ENCODE measurements at regions not wholly inside any gene's neighbourhood (a gene's known extent, or its start where the extent isn't known, plus 50 kb on each side); places are given as distances from the start of the nearest gene placed in this dataset.

- Histone ChIP-seq H3K9me3 (ENCODE audit: control extremely low read depth in 1 of 5, control insufficient read depth in 4 of 5, insufficient read depth in 2 of 5, low read depth in 1 of 5, low read length in 4 of 5) (no peaks in the 10 kb centered on the region), H3K27ac (ENCODE audit: insufficient read depth in 1 of 2, low read depth in 1 of 2, low read length in 2 of 2, poor library complexity in 1 of 2, severe bottlenecking in 2 of 2) (no peak overlapping the region), H3K4me3 (ENCODE audit: control insufficient read depth in 1 of 7, extremely low read depth in 1 of 7, insufficient read depth in 4 of 7, low read depth in 2 of 7, low read length in 6 of 7) (peak overlapping the region in 1 of 7 experiments; percentile 26), H3K27me3 (replicated peaks in 2 of 5; ENCODE audit: control insufficient read depth in 4 of 5, insufficient read depth in 5 of 5, low read length in 4 of 5) (peaks cover 0 to 2% (median 0%) of the 10 kb centered on the region in 5 experiments), H3K36me3 (ENCODE audit: control insufficient read depth in 4 of 4, insufficient read depth in 4 of 4, low read length in 3 of 4) (no peaks in the 10 kb centered on the region), H3K4me1 (ENCODE audit: control extremely low read depth in 1 of 4, control insufficient read depth in 4 of 4, insufficient read depth in 4 of 4, low read length in 3 of 4) (peaks cover 3 to 45% (median 21%) of the 10 kb centered on the region in 4 experiments)
- WGBS (ENCODE audit: insufficient coverage), result 61% methylated on average over 6 of the region's 7 CpGs
- ChIA-PET CTCF (interaction anchor here (0.7 to 1.6 kb wide), 6 partner anchors 9 to 539 kb away, joined by 3 to 7 read pairs (median 4); no protein-coding TSS in a partner anchor), POLR2A (no interaction called here)
- peak in 2 of 3 donors; percentile 69 to 74 for DNase-seq
Observed at GRCh38 chr10:62618576-62619412, 185.7 kb upstream of the ADO start.

GRCh38 chr10:62619413-62619738 lies 185.1 kb upstream of the ADO start:
- Histone ChIP-seq H3K27ac (ENCODE audit: insufficient read depth in 1 of 2, low read depth in 1 of 2, low read length in 2 of 2, poor library complexity in 1 of 2, severe bottlenecking in 2 of 2) (no peak overlapping the region), H3K27me3 (replicated peaks in 2 of 5; ENCODE audit: control insufficient read depth in 4 of 5, insufficient read depth in 5 of 5, low read length in 4 of 5) (peaks cover 0 to 2% (median 0%) of the 10 kb centered on the region in 5 experiments), H3K4me1 (ENCODE audit: control extremely low read depth in 1 of 4, control insufficient read depth in 4 of 4, insufficient read depth in 4 of 4, low read length in 3 of 4) (peaks cover 3 to 45% (median 21%) of the 10 kb centered on the region in 4 experiments), H3K9me3 (ENCODE audit: control extremely low read depth in 1 of 5, control insufficient read depth in 4 of 5, insufficient read depth in 2 of 5, low read depth in 1 of 5, low read length in 4 of 5) (no peaks in the 10 kb centered on the region), H3K36me3 (ENCODE audit: control insufficient read depth in 4 of 4, insufficient read depth in 4 of 4, low read length in 3 of 4) (no peaks in the 10 kb centered on the region), H3K4me3 (ENCODE audit: control insufficient read depth in 1 of 7, extremely low read depth in 1 of 7, insufficient read depth in 4 of 7, low read depth in 2 of 7, low read length in 6 of 7) (no peak overlapping the region)
- CTCF ChIA-PET, result interaction anchor here (0.8 to 1.9 kb wide), 5 partner anchors 10 to 224 kb away, joined by 3 to 7 read pairs (median 5); no protein-coding TSS in a partner anchor
- DNase-seq, result peak in 2 of 3 donors; percentile 47 to 48
- no CpG with 5 or more reads among the region's 2 CpGs for WGBS (ENCODE audit: insufficient coverage)
- POLR2A ChIA-PET, result no interaction called here

GRCh38 chr10:62620491-62620890 lies 184.0 kb upstream of the ADO start:
- Histone ChIP-seq H3K27me3 (replicated peaks in 2 of 5; ENCODE audit: control insufficient read depth in 4 of 5, insufficient read depth in 5 of 5, low read length in 4 of 5) (peaks cover 0 to 2% (median 0%) of the 10 kb centered on the region in 5 experiments), H3K36me3 (ENCODE audit: control insufficient read depth in 4 of 4, insufficient read depth in 4 of 4, low read length in 3 of 4) (no peaks in the 10 kb centered on the region), H3K9me3 (ENCODE audit: control extremely low read depth in 1 of 5, control insufficient read depth in 4 of 5, insufficient read depth in 2 of 5, low read depth in 1 of 5, low read length in 4 of 5) (no peaks in the 10 kb centered on the region), H3K4me1 (ENCODE audit: control extremely low read depth in 1 of 4, control insufficient read depth in 4 of 4, insufficient read depth in 4 of 4, low read length in 3 of 4) (peaks cover 3 to 45% (median 21%) of the 10 kb centered on the region in 4 experiments), H3K4me3 (ENCODE audit: control insufficient read depth in 1 of 7, extremely low read depth in 1 of 7, insufficient read depth in 4 of 7, low read depth in 2 of 7, low read length in 6 of 7) (no peak overlapping the region), H3K27ac (ENCODE audit: insufficient read depth in 1 of 2, low read depth in 1 of 2, low read length in 2 of 2, poor library complexity in 1 of 2, severe bottlenecking in 2 of 2) (no peak overlapping the region)
- DNase-seq, result peak in 2 of 3 donors; percentile 61 to 62
- POLR2A ChIA-PET, result no interaction called here
- CTCF ChIA-PET, result interaction anchor here (1.6 to 1.9 kb wide), 2 partner anchors 11 to 223 kb away, joined by 4 to 5 read pairs; no protein-coding TSS in a partner anchor
- 100% methylated on average over 1 of the region's 2 CpGs for WGBS (ENCODE audit: insufficient coverage)

GRCh38 chr10:62623223-62623622 lies 181.3 kb upstream of the ADO start:
- no peak for DNase-seq
- Histone ChIP-seq H3K36me3 (ENCODE audit: control insufficient read depth in 4 of 4, insufficient read depth in 4 of 4, low read length in 3 of 4) (no peaks in the 10 kb centered on the region), H3K27me3 (replicated peaks in 2 of 5; ENCODE audit: control insufficient read depth in 4 of 5, insufficient read depth in 5 of 5, low read length in 4 of 5) (peaks cover 0 to 2% (median 0%) of the 10 kb centered on the region in 5 experiments), H3K4me3 (ENCODE audit: control insufficient read depth in 1 of 7, extremely low read depth in 1 of 7, insufficient read depth in 4 of 7, low read depth in 2 of 7, low read length in 6 of 7) (no peak overlapping the region), H3K9me3 (ENCODE audit: control extremely low read depth in 1 of 5, control insufficient read depth in 4 of 5, insufficient read depth in 2 of 5, low read depth in 1 of 5, low read length in 4 of 5) (no peaks in the 10 kb centered on the region), H3K27ac (ENCODE audit: insufficient read depth in 1 of 2, low read depth in 1 of 2, low read length in 2 of 2, poor library complexity in 1 of 2, severe bottlenecking in 2 of 2) (no peak overlapping the region), H3K4me1 (ENCODE audit: control extremely low read depth in 1 of 4, control insufficient read depth in 4 of 4, insufficient read depth in 4 of 4, low read length in 3 of 4) (peaks cover 0 to 30% (median 13%) of the 10 kb centered on the region in 4 experiments)
- ChIA-PET POLR2A (no interaction called here), CTCF (interaction anchor here (1.0 to 1.6 kb wide), 5 partner anchors 10 to 194 kb away, joined by 3 to 5 read pairs (median 3); no protein-coding TSS in a partner anchor)
- WGBS (ENCODE audit: insufficient coverage), result 85% methylated on average over 7 of the region's 7 CpGs

GRCh38 chr10:62625484-62625883 lies 179.0 kb upstream of the ADO start:
- ChIA-PET CTCF (interaction anchor here (1.0 kb wide), 1 partner anchor 14 kb away, joined by 3 read pairs; no protein-coding TSS in a partner anchor), POLR2A (no interaction called here)
- no CpG with 5 or more reads among the region's 2 CpGs for WGBS (ENCODE audit: insufficient coverage)
- Histone ChIP-seq H3K4me3 (ENCODE audit: control insufficient read depth in 1 of 7, extremely low read depth in 1 of 7, insufficient read depth in 4 of 7, low read depth in 2 of 7, low read length in 6 of 7) (no peak overlapping the region), H3K27ac (ENCODE audit: insufficient read depth in 1 of 2, low read depth in 1 of 2, low read length in 2 of 2, poor library complexity in 1 of 2, severe bottlenecking in 2 of 2) (no peak overlapping the region), H3K9me3 (ENCODE audit: control extremely low read depth in 1 of 5, control insufficient read depth in 4 of 5, insufficient read depth in 2 of 5, low read depth in 1 of 5, low read length in 4 of 5) (no peaks in the 10 kb centered on the region), H3K36me3 (ENCODE audit: control insufficient read depth in 4 of 4, insufficient read depth in 4 of 4, low read length in 3 of 4) (no peaks in the 10 kb centered on the region), H3K4me1 (ENCODE audit: control extremely low read depth in 1 of 4, control insufficient read depth in 4 of 4, insufficient read depth in 4 of 4, low read length in 3 of 4) (peaks cover 0 to 7% (median under 1%) of the 10 kb centered on the region in 4 experiments), H3K27me3 (replicated peaks in 2 of 5; ENCODE audit: control insufficient read depth in 4 of 5, insufficient read depth in 5 of 5, low read length in 4 of 5) (peaks cover 0 to 2% (median 0%) of the 10 kb centered on the region in 5 experiments)
- DNase-seq, result no peak

- POLR2A ChIA-PET, result no interaction called here
- Histone ChIP-seq H3K4me3 (ENCODE audit: control insufficient read depth in 1 of 7, extremely low read depth in 1 of 7, insufficient read depth in 4 of 7, low read depth in 2 of 7, low read length in 6 of 7) (no peak overlapping the region), H3K36me3 (ENCODE audit: control insufficient read depth in 4 of 4, insufficient read depth in 4 of 4, low read length in 3 of 4) (no peaks in the 10 kb centered on the region), H3K27me3 (replicated peaks in 2 of 5; ENCODE audit: control insufficient read depth in 4 of 5, insufficient read depth in 5 of 5, low read length in 4 of 5) (peaks cover 0 to 2% (median 0%) of the 10 kb centered on the region in 5 experiments), H3K9me3 (ENCODE audit: control extremely low read depth in 1 of 5, control insufficient read depth in 4 of 5, insufficient read depth in 2 of 5, low read depth in 1 of 5, low read length in 4 of 5) (no peaks in the 10 kb centered on the region), H3K4me1 (ENCODE audit: control extremely low read depth in 1 of 4, control insufficient read depth in 4 of 4, insufficient read depth in 4 of 4, low read length in 3 of 4) (peaks cover 0 to 4% (median 0%) of the 10 kb centered on the region in 4 experiments), H3K27ac (ENCODE audit: insufficient read depth in 1 of 2, low read depth in 1 of 2, low read length in 2 of 2, poor library complexity in 1 of 2, severe bottlenecking in 2 of 2) (no peak overlapping the region)
- CTCF ChIA-PET, result no interaction called here
- 100% methylated on average over 1 of the region's 3 CpGs for WGBS (ENCODE audit: insufficient coverage)
- DNase-seq, result no peak
Observed at GRCh38 chr10:62626079-62626478, 178.4 kb upstream of the ADO start.

GRCh38 chr10:62626817-62627216 lies 177.7 kb upstream of the ADO start:
- ChIA-PET POLR2A (no interaction called here), CTCF (interaction anchor here (0.9 kb wide), 1 partner anchor 136 kb away, joined by 4 read pairs; no protein-coding TSS in a partner anchor)
- Histone ChIP-seq H3K27me3 (replicated peaks in 2 of 5; ENCODE audit: control insufficient read depth in 4 of 5, insufficient read depth in 5 of 5, low read length in 4 of 5) (peaks cover 0 to 2% (median 0%) of the 10 kb centered on the region in 5 experiments), H3K9me3 (ENCODE audit: control extremely low read depth in 1 of 5, control insufficient read depth in 4 of 5, insufficient read depth in 2 of 5, low read depth in 1 of 5, low read length in 4 of 5) (no peaks in the 10 kb centered on the region), H3K4me3 (ENCODE audit: control insufficient read depth in 1 of 7, extremely low read depth in 1 of 7, insufficient read depth in 4 of 7, low read depth in 2 of 7, low read length in 6 of 7) (no peak overlapping the region), H3K36me3 (ENCODE audit: control insufficient read depth in 4 of 4, insufficient read depth in 4 of 4, low read length in 3 of 4) (no peaks in the 10 kb centered on the region), H3K4me1 (ENCODE audit: control extremely low read depth in 1 of 4, control insufficient read depth in 4 of 4, insufficient read depth in 4 of 4, low read length in 3 of 4) (no peaks in the 10 kb centered on the region), H3K27ac (ENCODE audit: insufficient read depth in 1 of 2, low read depth in 1 of 2, low read length in 2 of 2, poor library complexity in 1 of 2, severe bottlenecking in 2 of 2) (no peak overlapping the region)
- DNase-seq, result no peak
- 100% methylated on average over 1 of the region's 2 CpGs for WGBS (ENCODE audit: insufficient coverage)

Data from common myeloid progenitor, CD34-positive (primary cell).